ENCODE measurements at regions not wholly inside any gene's neighbourhood (a gene's known extent, or its start where the extent isn't known, plus 50 kb on each side); places are given as distances from the start of the nearest gene placed in this dataset.
A peak's percentile ranks its signal among the peaks of the same experiment; 100 is the strongest.

DNA sequence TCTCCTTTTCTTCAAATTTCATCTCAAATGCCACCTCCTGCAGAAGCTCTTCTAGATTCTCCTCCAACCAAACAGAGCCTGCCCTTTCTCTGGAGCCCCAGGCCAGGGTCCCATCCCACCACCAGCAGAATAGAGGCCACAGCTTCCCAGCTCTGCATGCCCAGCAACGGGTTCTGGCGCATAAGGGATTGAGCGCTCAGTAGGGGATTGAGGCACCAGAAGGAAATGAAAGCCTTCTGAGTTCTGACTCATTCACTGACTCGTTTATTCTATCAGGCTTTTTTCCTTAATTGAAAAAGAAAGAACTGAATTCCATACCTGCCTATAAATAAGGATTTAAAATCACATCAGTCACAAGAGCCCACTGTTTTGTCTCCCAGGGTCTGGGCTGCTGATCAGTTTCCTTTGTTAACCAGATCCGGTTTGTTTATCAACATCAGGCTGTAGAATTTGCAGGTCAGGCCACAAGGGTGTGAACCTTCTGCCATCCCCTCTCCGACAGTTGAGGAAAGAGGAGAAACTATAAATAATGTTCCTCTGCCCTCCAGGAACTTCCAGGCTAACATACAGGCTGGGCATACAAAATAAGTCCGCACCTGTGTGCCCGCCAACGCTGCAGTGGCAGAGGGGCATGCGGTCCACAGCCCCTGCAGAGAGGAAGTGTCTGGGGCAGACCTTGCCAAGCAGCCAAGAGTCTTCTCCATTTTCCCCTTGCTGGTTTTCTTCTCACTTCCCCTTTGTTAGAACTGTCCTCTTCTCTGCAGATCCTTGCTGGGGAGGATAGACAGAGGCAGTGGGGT, 63.5 kb upstream of the PRDM11 start:
- Histone ChIP-seq H3K9me3 (no peaks in the 10 kb centered on the region), H3K4me2 (no peak overlapping the region), H3K27ac (no peak overlapping the region), H3K4me3 (no peak overlapping the region), H3K4me1 (no peaks in the 10 kb centered on the region)
- DNase-seq (ENCODE audit: low read depth in 1 of 2, low spot score in 1 of 2) (no peak), ATAC-seq (peak; percentile 15 to 48; a peak in 3 of 6 replicates), FAIRE-seq (no peak)
- TF ChIP-seq, protein P1, sequence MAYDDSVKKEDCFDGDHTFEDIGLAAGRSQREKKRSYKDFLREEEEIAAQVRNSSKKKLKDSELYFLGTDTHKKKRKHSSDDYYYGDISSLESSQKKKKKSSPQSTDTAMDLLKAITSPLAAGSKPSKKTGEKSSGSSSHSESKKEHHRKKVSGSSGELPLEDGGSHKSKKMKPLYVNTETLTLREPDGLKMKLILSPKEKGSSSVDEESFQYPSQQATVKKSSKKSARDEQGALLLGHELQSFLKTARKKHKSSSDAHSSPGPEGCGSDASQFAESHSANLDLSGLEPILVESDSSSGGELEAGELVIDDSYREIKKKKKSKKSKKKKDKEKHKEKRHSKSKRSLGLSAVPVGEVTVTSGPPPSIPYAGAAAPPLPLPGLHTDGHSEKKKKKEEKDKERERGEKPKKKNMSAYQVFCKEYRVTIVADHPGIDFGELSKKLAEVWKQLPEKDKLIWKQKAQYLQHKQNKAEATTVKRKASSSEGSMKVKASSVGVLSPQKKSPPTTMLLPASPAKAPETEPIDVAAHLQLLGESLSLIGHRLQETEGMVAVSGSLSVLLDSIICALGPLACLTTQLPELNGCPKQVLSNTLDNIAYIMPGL (CRISPR knock-in tag; IDR thresholded peaks at IDR 0.05; ENCODE audit: borderline replicate concordance) = no peak
- TF ChIP-seq CBX2 (IDR thresholded peaks at IDR 0.05; ENCODE audit: borderline replicate concordance, low read depth) = no peak
- no peak for TF ChIP-seq KDM5A (IDR thresholded peaks at IDR 0.05)
- TF ChIP-seq RNF2 (IDR thresholded peaks at IDR 0.05; ENCODE audit: borderline replicate concordance, low read depth) = no peak
- no peak for TF ChIP-seq TFCP2L1 (CRISPR knock-in tag; IDR thresholded peaks at IDR 0.05)
- no peak for TF ChIP-seq EHF (CRISPR knock-in tag; IDR thresholded peaks at IDR 0.05)
- TF ChIP-seq GATA3 (IDR thresholded peaks at IDR 0.05; ENCODE audit: borderline replicate concordance) = no peak
- TF ChIP-seq RCOR1 (IDR thresholded peaks at IDR 0.05; ENCODE audit: low read depth, low read length) = no peak
- TF ChIP-seq, protein P2, sequence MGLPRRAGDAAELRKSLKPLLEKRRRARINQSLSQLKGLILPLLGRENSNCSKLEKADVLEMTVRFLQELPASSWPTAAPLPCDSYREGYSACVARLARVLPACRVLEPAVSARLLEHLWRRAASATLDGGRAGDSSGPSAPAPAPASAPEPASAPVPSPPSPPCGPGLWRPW (IDR thresholded peaks at IDR 0.05) = no peak
- WGBS (ENCODE audit: missing lambda C conversion rate) = 57% methylated on average over 10 of the region's 10 CpGs
- POLR2A ChIA-PET = no interaction called here
- CTCF ChIA-PET = interaction anchor here (0.6 to 41.5 kb wide), 11 partner anchors 10 to 146 kb away, joined by 3 to 1740 read pairs (median 3); no protein-coding TSS in a partner anchor

DNA sequence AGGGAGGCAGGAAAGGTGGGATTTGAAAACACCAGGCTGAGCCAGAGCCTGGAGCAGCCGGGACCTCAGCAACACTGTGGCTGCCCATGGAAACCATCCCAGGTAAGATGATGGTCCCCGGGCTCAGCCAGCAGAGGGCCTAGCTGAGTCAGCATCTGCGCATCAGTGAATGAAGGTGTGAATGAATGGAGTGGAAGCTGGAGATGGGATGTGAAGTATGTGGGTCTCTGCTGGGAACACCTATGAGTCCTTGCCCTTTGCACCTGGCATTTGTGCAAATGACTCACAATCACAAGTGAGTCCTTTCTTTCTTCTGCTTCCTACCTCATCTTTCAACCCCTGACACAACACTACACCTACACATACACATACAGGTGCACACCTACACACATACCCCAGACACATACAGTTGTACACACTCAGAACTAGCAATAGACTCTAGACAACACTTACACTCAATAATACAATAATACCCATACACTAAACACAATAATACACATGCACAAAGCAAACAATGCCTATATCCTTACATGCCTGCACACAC, 62.8 kb upstream of the PRDM11 start:
- TF ChIP-seq KDM1A (IDR thresholded peaks at IDR 0.05; ENCODE audit: low read depth) = no peak
- TF ChIP-seq, protein P3, sequence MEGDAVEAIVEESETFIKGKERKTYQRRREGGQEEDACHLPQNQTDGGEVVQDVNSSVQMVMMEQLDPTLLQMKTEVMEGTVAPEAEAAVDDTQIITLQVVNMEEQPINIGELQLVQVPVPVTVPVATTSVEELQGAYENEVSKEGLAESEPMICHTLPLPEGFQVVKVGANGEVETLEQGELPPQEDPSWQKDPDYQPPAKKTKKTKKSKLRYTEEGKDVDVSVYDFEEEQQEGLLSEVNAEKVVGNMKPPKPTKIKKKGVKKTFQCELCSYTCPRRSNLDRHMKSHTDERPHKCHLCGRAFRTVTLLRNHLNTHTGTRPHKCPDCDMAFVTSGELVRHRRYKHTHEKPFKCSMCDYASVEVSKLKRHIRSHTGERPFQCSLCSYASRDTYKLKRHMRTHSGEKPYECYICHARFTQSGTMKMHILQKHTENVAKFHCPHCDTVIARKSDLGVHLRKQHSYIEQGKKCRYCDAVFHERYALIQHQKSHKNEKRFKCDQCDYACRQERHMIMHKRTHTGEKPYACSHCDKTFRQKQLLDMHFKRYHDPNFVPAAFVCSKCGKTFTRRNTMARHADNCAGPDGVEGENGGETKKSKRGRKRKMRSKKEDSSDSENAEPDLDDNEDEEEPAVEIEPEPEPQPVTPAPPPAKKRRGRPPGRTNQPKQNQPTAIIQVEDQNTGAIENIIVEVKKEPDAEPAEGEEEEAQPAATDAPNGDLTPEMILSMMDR (IDR thresholded peaks at IDR 0.05) = peak; percentile 44
- TF ChIP-seq, protein P4, sequence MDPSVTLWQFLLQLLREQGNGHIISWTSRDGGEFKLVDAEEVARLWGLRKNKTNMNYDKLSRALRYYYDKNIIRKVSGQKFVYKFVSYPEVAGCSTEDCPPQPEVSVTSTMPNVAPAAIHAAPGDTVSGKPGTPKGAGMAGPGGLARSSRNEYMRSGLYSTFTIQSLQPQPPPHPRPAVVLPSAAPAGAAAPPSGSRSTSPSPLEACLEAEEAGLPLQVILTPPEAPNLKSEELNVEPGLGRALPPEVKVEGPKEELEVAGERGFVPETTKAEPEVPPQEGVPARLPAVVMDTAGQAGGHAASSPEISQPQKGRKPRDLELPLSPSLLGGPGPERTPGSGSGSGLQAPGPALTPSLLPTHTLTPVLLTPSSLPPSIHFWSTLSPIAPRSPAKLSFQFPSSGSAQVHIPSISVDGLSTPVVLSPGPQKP (IDR thresholded peaks at IDR 0.05; ENCODE audit: low read depth, low read length) = no peak
- TF ChIP-seq SMC3 (IDR thresholded peaks at IDR 0.05) = peak; percentile 33; the same call in 1 of the 3 replicates
- no peak for TF ChIP-seq JUN (IDR thresholded peaks at IDR 0.05)
- no peak for TF ChIP-seq RARB (CRISPR knock-in tag; IDR thresholded peaks at IDR 0.05)
- no peak for TF ChIP-seq HDAC2 (IDR thresholded peaks at IDR 0.05)
- TF ChIP-seq MAFK (IDR thresholded peaks at IDR 0.05; ENCODE audit: partially characterized antibody) = peak; percentile 97
- TF ChIP-seq ZC3H11A (IDR thresholded peaks at IDR 0.05) = no peak
- no peak for TF ChIP-seq RFX5 (IDR thresholded peaks at IDR 0.05)
- TF ChIP-seq EHF (CRISPR knock-in tag; IDR thresholded peaks at IDR 0.05) = no peak
- no peak for TF ChIP-seq POLR2AphosphoS2 (conservative IDR thresholded peaks at IDR 0.05; ENCODE audit: low read length)
- no peak for TF ChIP-seq CEBPB (IDR thresholded peaks at IDR 0.05)
- no peak for TF ChIP-seq NFE2L2 (conservative IDR thresholded peaks at IDR 0.05; ENCODE audit: low read length)
- TF ChIP-seq RAD21 (conservative IDR thresholded peaks at IDR 0.05 in 1 of 2, IDR thresholded peaks at IDR 0.05 in 1 of 2) = peak in 1 of 2 experiments; percentile 41; a peak in 2 of 5 replicates
- Histone ChIP-seq H3K4me3 (no peak overlapping the region), H3K27ac (no peak overlapping the region), H3K9me3 (no peaks in the 10 kb centered on the region), H3K4me1 (no peaks in the 10 kb centered on the region; the same call in 2 of the 3 replicates), H3K4me2 (no peak overlapping the region)
- FAIRE-seq = no peak
- ATAC-seq = peak; percentile 79 to 91
- peak; percentile 33 to 56 for DNase-seq (ENCODE audit: low read depth in 1 of 2, low spot score in 1 of 2)
- ChIA-PET CTCF (interaction anchor here (0.7 to 41.5 kb wide), 7 partner anchors 11 to 147 kb away, joined by 3 to 1740 read pairs (median 3); no protein-coding TSS in a partner anchor), POLR2A (no interaction called here)
- WGBS (ENCODE audit: missing lambda C conversion rate) = 11% methylated on average over 3 of the region's 3 CpGs

All from A549 (cell line).